A549 (cell line): ENCODE measurements at regions not wholly inside any gene's neighbourhood (a gene's known extent, or its start where the extent isn't known, plus 50 kb on each side); places are given as distances from the start of the nearest gene placed in this dataset.

Experiments used
- ATAC-seq, 2 experiments: fragments of 200-7000 bp in 1 of 2; fragments of >200 bp in 1 of 2; cut with Nextera tagmentation in 1 of 2; cut with Tn5 transposase in 1 of 2; 3 replicates each; pipeline versions ENCODE4 v1.8.0 to v1.9.1; 2018 to 2020; ENCODE audit warnings: mild to moderate bottlenecking in 1 of 2, moderate library complexity in 1 of 2
- CTCF ChIA-PET: fragments of 300-600 bp; sonication (Branson Sonifier 250); formaldehyde crosslinking; extraction: SDS; loops from one replicate; lab custom pipeline; 2021; ENCODE audit warnings: antibody characterized with exemption, inconsistent platforms; lab: Yijun Ruan, JAX
- POLR2A ChIA-PET: fragments of 350-600 bp; formaldehyde crosslinking; extraction: SDS; loops from one replicate; lab custom pipeline; 2021; ENCODE audit warnings: antibody characterized with exemption, inconsistent platforms; lab: Yijun Ruan, JAX
- DNase-seq, 2 experiments: peaks; one replicate each; pipeline versions ENCODE4 v3.0.0 to v3.0.0-alpha.2; 2011 to 2016; ENCODE audit warnings: low read depth in 1 of 2, low spot score in 1 of 2
- FAIRE-seq: peaks from 2 replicates; lab custom pipeline; 2011; peaks lifted over from hg19 to GRCh38; lab: Jason Lieb, UNC
- H3K27ac ChIP-seq, 2 experiments: fragments of >200 bp; sonication (Bioruptor Twin); formaldehyde crosslinking; 3 replicates each; pipeline ENCODE4 v1.5.1; 2016 to 2017
- H3K4me1 ChIP-seq: fragments of >200 bp; sonication (Bioruptor Twin); formaldehyde crosslinking; 3 replicates; pipeline ENCODE4 v1.6.1; 2016
- H3K4me2 ChIP-seq: fragments of >200 bp; sonication (Bioruptor Twin); formaldehyde crosslinking; 3 replicates; pipeline ENCODE4 v1.6.1; 2016
- H3K4me3 ChIP-seq: fragments of >200 bp; sonication (Bioruptor Twin); formaldehyde crosslinking; 3 replicates; pipeline ENCODE4 v1.5.1; 2016
- H3K9me3 ChIP-seq: fragments of >200 bp; sonication (Bioruptor Twin); formaldehyde crosslinking; 3 replicates; pipeline ENCODE4 v1.6.1; 2016
- BCL3 ChIP-seq: fragments of >200 bp; sonication (Bioruptor Twin); formaldehyde crosslinking; IDR thresholded peaks from 3 replicates; pipeline ENCODE4 v1.6.1; 2016
- CBX2 ChIP-seq: fragments of 200-600 bp; sonication (generic); IDR thresholded peaks from 2 replicates; pipeline ENCODE4 v1.6.1; 2016; ENCODE audit warnings: low read depth, mild to moderate bottlenecking, borderline replicate concordance
- CBX8 ChIP-seq: fragments of 200-600 bp; sonication (generic); IDR thresholded peaks from 2 replicates; pipeline ENCODE4 v1.6.1; 2016
- CEBPB ChIP-seq, 2 experiments: fragments of >200 bp in 1 of 2; sonication (Bioruptor Twin) in 1 of 2; formaldehyde crosslinking in 1 of 2; IDR thresholded peaks; 2 replicates each; pipeline ENCODE4 v1.6.1; 2012 to 2016
- CHD2 ChIP-seq: fragments of 150-350 bp; IDR thresholded peaks from 2 replicates; pipeline ENCODE4 v1.6.1; 2014; ENCODE audit warnings: low read length; ENCODE audit not compliant: partially characterized antibody
- EHF ChIP-seq: fragments of 250-450 bp; sonication (Bioruptor Pico); IDR thresholded peaks from 2 replicates; pipeline ENCODE4 v1.5.0; 2020; ENCODE audit warnings: mild to moderate bottlenecking
- ESRRA ChIP-seq: fragments of 150-350 bp; IDR thresholded peaks from 2 replicates; pipeline ENCODE4 v1.6.1; 2014; ENCODE audit warnings: mild to moderate bottlenecking, low read length, borderline replicate concordance
- HES2 ChIP-seq: fragments of >200 bp; sonication (Bioruptor Twin); formaldehyde crosslinking; IDR thresholded peaks from 2 replicates; pipeline ENCODE4 v1.6.1; 2016
- HEYL ChIP-seq: fragments of 250-450 bp; sonication (Bioruptor Pico); IDR thresholded peaks from 2 replicates; pipeline ENCODE4 v1.8.0; 2021; ENCODE audit warnings: mild to moderate bottlenecking, moderate library complexity
- HMGXB4 ChIP-seq: fragments of 250-450 bp; sonication (Bioruptor Pico); IDR thresholded peaks from 2 replicates; pipeline ENCODE4 v1.5.0; 2021; ENCODE audit warnings: mild to moderate bottlenecking, moderate library complexity, borderline replicate concordance
- HOXB13 ChIP-seq: fragments of 250-450 bp; sonication (Bioruptor Pico); IDR thresholded peaks from 2 replicates; pipeline ENCODE4 v1.5.0; 2020; ENCODE audit warnings: low read depth, mild to moderate bottlenecking, moderate library complexity
- HOXB5 ChIP-seq: fragments of 250-450 bp; sonication (Bioruptor Pico); IDR thresholded peaks from 2 replicates; pipeline ENCODE4 v1.5.0; 2020; ENCODE audit warnings: mild to moderate bottlenecking, moderate library complexity
- MAFK ChIP-seq: fragments of 450-650 bp; IDR thresholded peaks from 2 replicates; pipeline ENCODE4 v1.6.1; 2014; ENCODE audit not compliant: partially characterized antibody
- MYC ChIP-seq: IDR thresholded peaks from 2 replicates; pipeline ENCODE4 v1.6.1; 2012; ENCODE audit warnings: mild to moderate bottlenecking, inconsistent platforms, low read length, improper control_type of control experiment, borderline replicate concordance
- NPAS2 ChIP-seq: fragments of 250-450 bp; sonication (Bioruptor Pico); IDR thresholded peaks from 2 replicates; pipeline ENCODE4 v1.8.0; 2022; ENCODE audit warnings: mild to moderate bottlenecking, moderate library complexity, borderline replicate concordance
- POLR2A ChIP-seq: IDR thresholded peaks from 2 replicates; pipeline ENCODE4 v1.6.1; 2012; ENCODE audit warnings: mild to moderate bottlenecking, low read length
- RAD21 ChIP-seq, 2 experiments: fragments of >200 bp in 1 of 2; sonication (Bioruptor Twin) in 1 of 2; formaldehyde crosslinking in 1 of 2; IDR thresholded peaks in 1 of 2; conservative IDR thresholded peaks in 1 of 2; 2 replicates in 1 of 2; 3 replicates in 1 of 2; pipeline ENCODE4 v1.6.1; 2012 to 2018; ENCODE audit warnings: inconsistent platforms in 1 of 2
- RARB ChIP-seq: fragments of 250-450 bp; sonication (Bioruptor Pico); IDR thresholded peaks from 2 replicates; pipeline ENCODE4 v1.8.0; 2021; ENCODE audit warnings: mild to moderate bottlenecking, moderate library complexity
- TFCP2L1 ChIP-seq: fragments of 250-450 bp; sonication (Bioruptor Pico); IDR thresholded peaks from 2 replicates; pipeline ENCODE4 v1.5.0; 2021; ENCODE audit warnings: mild to moderate bottlenecking
- ZC3H11A ChIP-seq: fragments of 450-650 bp; IDR thresholded peaks from 2 replicates; pipeline ENCODE4 v1.6.1; 2014; ENCODE audit warnings: antibody characterized with exemption, mild to moderate bottlenecking
- ZNF302 ChIP-seq: fragments of 250-450 bp; sonication (Bioruptor Pico); IDR thresholded peaks from 2 replicates; pipeline ENCODE4 v1.9.0; 2021; ENCODE audit warnings: inconsistent platforms, mild to moderate bottlenecking, moderate library complexity
- WGBS: methylation state at CpG from one replicate; pipeline ENCODE4 v1.1.6; 2017; ENCODE audit errors: missing lambda C conversion rate; 5-methylcytosine and 5-hydroxymethylcytosine counted together

- WGBS, result 42% methylated on average over 1 of the region's 1 CpG
- POLR2A ChIA-PET, result no interaction called here
- CTCF ChIA-PET, result interaction anchor here (0.7 kb wide), 1 partner anchor 120 kb away, joined by 3 read pairs; no protein-coding TSS in a partner anchor
These were observed 319.1 kb upstream of the RGS6 start for GRCh38 chr14:71613168-71613567.

GRCh38 chr14:71616013-71616412, 316.2 kb upstream of the RGS6 start:
- WGBS, result 63% methylated on average over 2 of the region's 2 CpGs
- no peak overlapping the region for H3K4me2 ChIP-seq
- H3K9me3 ChIP-seq, result no peaks in the 10 kb centered on the region
- no peaks in the 10 kb centered on the region for H3K4me1 ChIP-seq
- CTCF ChIA-PET, result interaction anchor here (0.8 kb wide), 1 partner anchor 10 kb away, joined by 3 read pairs; no protein-coding TSS in a partner anchor
- no peak overlapping the region for H3K4me3 ChIP-seq
- no peak overlapping the region for H3K27ac ChIP-seq
- no peak for DNase-seq
- FAIRE-seq, result no peak
- POLR2A ChIA-PET, result no interaction called here
- TF ChIP-seq CHD2 (no peak), MAFK (no peak), CEBPB (IDR thresholded peaks at IDR 0.05) (no peak), HOXB5 (CRISPR knock-in tag) (no peak), MYC (no peak), POLR2A (no peak)
- no peak for ATAC-seq

More at GRCh38 chr14:71613168-71613567, 319.1 kb upstream of the RGS6 start:
- DNase-seq, result no peak
- no peak overlapping the region for H3K4me3 ChIP-seq
- H3K4me1 ChIP-seq, result no peaks in the 10 kb centered on the region
- H3K4me2 ChIP-seq, result no peak overlapping the region
- ATAC-seq, result no peak
- no peak overlapping the region for H3K27ac ChIP-seq
- no peak for TF ChIP-seq ZC3H11A
- no peak for TF ChIP-seq HEYL
- H3K9me3 ChIP-seq, result no peaks in the 10 kb centered on the region
- no peak for FAIRE-seq

GRCh38 chr14:71618047-71618446, 314.2 kb upstream of the RGS6 start:
- TF ChIP-seq BCL3 (no peak), MYC (no peak), NPAS2 (CRISPR knock-in tag) (no peak), RAD21 (conservative IDR thresholded peaks at IDR 0.05 in 1 of 2, IDR thresholded peaks at IDR 0.05 in 1 of 2) (no peak), TFCP2L1 (no peak), RARB (CRISPR knock-in tag) (no peak), CBX8 (no peak), CBX2 (no peak), HMGXB4 (no peak), ZC3H11A (no peak), HOXB5 (CRISPR knock-in tag) (no peak), HOXB13 (CRISPR knock-in tag) (no peak), HES2 (no peak), EHF (CRISPR knock-in tag) (no peak), ESRRA (no peak), ZNF302 (no peak)

More at GRCh38 chr14:71618047-71618446, 314.2 kb upstream of the RGS6 start:
- H3K4me3 ChIP-seq, result no peak overlapping the region
- no peaks in the 10 kb centered on the region for H3K4me1 ChIP-seq
- POLR2A ChIA-PET, result no interaction called here
- H3K4me2 ChIP-seq, result no peak overlapping the region
- WGBS, result 39% methylated on average over 3 of the region's 3 CpGs
- CTCF ChIA-PET, result no interaction called here
- H3K27ac ChIP-seq, result no peak overlapping the region
- no peaks in the 10 kb centered on the region for H3K9me3 ChIP-seq
- FAIRE-seq (no peak), DNase-seq (no peak), ATAC-seq (no peak)
